Mucosa of descending colon (tissue), 3 donors: ENCODE measurements at regions not wholly inside any gene's neighbourhood (a gene's known extent, or its start where the extent isn't known, plus 50 kb on each side); places are given as distances from the start of the nearest gene placed in this dataset.

ENCODE experiments used
- ATAC-seq: fragments of 200-7000 bp; cut with Tn5 transposase; one replicate; pipeline ENCODE4 v1.9.1; 2020; ENCODE audit warnings: mild to moderate bottlenecking, moderate library complexity
- DNase-seq, 3 donors: peaks; one replicate each; pipeline ENCODE4 v3.0.0-alpha.2; 2020
- H3K36me3 ChIP-seq: fragments of 200-600 bp; one replicate; pipeline ENCODE4 v1.8.0; 2021; ENCODE audit warnings: low read depth, mild to moderate bottlenecking
- H3K4me1 ChIP-seq: fragments of 200-600 bp; one replicate; pipeline ENCODE4 v1.8.0; 2021; ENCODE audit warnings: low read depth, mild to moderate bottlenecking
- H3K4me3 ChIP-seq: fragments of 200-600 bp; one replicate; pipeline ENCODE4 v1.8.0; 2021; ENCODE audit warnings: mild to moderate bottlenecking
- H3K9me3 ChIP-seq: fragments of 200-600 bp; one replicate; pipeline ENCODE4 v1.8.0; 2021; ENCODE audit warnings: mild to moderate bottlenecking
- intact Hi-C, 2 donors: fragments of 100-400 bp; cut with DNase I in 1 of 2; cut with micrococcal nuclease in 1 of 2; formaldehyde crosslinking; loops; one replicate each; pipeline versions ENCODE4 v1.11.0 to v1.11.1; 2022; cut with DNase I, micrococcal nuclease
- TF ChIP-seq, protein P1 (sequence below): fragments of 200-600 bp; IDR thresholded peaks from one replicate; pipeline ENCODE4 v1.8.0; 2022; ENCODE audit warnings: antibody characterized with exemption, mild to moderate bottlenecking
- donor health status: DM: no; HTN: no; CAD: no; lungs with moderate emphysema.
- donor health status: DM: no; HTN: no; CAD: no.
- donor health status: DM: no; HTN: yes; CAD: no.

DNA sequence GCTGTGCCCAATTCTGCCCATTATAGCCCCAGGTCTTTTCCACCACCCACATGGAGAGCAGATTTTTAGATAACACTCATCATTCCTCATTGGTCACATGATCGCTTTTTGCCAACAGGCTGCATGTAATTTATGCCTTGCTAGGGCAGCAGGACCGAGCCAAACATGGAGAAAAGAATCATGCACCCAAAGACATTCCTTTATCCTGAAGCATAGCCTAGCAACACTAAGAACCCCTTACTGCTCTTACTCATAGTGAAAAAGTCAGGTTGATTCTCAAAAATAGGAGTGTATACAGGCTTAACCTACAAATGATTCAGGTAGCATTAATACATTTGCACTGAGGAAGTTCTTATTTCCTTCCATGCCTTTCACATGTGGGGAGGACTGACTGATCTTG, 765.5 kb downstream of the NLGN4Y start:
- TF ChIP-seq, protein P1, sequence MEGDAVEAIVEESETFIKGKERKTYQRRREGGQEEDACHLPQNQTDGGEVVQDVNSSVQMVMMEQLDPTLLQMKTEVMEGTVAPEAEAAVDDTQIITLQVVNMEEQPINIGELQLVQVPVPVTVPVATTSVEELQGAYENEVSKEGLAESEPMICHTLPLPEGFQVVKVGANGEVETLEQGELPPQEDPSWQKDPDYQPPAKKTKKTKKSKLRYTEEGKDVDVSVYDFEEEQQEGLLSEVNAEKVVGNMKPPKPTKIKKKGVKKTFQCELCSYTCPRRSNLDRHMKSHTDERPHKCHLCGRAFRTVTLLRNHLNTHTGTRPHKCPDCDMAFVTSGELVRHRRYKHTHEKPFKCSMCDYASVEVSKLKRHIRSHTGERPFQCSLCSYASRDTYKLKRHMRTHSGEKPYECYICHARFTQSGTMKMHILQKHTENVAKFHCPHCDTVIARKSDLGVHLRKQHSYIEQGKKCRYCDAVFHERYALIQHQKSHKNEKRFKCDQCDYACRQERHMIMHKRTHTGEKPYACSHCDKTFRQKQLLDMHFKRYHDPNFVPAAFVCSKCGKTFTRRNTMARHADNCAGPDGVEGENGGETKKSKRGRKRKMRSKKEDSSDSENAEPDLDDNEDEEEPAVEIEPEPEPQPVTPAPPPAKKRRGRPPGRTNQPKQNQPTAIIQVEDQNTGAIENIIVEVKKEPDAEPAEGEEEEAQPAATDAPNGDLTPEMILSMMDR, result no peak

DNA sequence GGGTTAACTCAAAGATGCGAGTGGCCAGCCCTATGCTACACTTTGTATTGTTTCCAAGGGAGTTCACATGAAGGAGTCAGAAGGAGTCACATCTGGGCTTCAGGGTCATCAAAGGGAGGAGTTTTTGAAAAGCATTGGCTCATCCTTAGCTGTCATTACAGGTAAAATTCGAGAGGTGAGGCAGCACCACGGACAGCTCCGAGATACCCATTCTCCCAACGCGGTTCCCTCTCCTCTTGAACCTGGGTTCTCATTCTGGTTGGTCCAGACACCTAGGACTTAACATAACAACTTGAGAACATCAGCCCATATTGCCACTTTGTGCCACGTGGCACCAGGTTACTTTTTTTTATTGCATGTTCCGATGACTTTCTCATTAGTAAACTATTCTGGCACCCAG, 768.6 kb downstream of the NLGN4Y start:
- H3K36me3 ChIP-seq, result no peaks in the 10 kb centered on the region
- no peaks in the 10 kb centered on the region for H3K4me1 ChIP-seq
- TF ChIP-seq, protein P1, result no peak
- no peaks in the 10 kb centered on the region for H3K9me3 ChIP-seq
- intact Hi-C loops, result no loop called here
- DNase-seq (peak in 2 of 3 donors; percentile 20 to 25), ATAC-seq (no peak)
- H3K4me3 ChIP-seq, result no peak overlapping the region

More for the DNA sequence above, 765.5 kb downstream of the NLGN4Y start:
- Histone ChIP-seq H3K4me1 (no peaks in the 10 kb centered on the region), H3K4me3 (no peak overlapping the region), H3K9me3 (no peaks in the 10 kb centered on the region), H3K36me3 (no peaks in the 10 kb centered on the region)
- DNase-seq, result no peak
- ATAC-seq, result no peak
- intact Hi-C loops, result no loop called here

- H3K9me3 ChIP-seq, result no peaks in the 10 kb centered on the region
- intact Hi-C loops, result no loop called here
Observed at GRCh38 chrY:15301879-15302278, 777.5 kb downstream of the NLGN4Y start.

GRCh38 chrY:15312166-15312565, 787.8 kb downstream of the NLGN4Y start:
- TF ChIP-seq, protein P1, result no peak
- DNase-seq (no peak), ATAC-seq (no peak)
- Histone ChIP-seq H3K4me3 (no peak overlapping the region), H3K9me3 (no peaks in the 10 kb centered on the region), H3K36me3 (no peaks in the 10 kb centered on the region), H3K4me1 (no peaks in the 10 kb centered on the region)
- intact Hi-C loops, result no loop called here

More at GRCh38 chrY:15301879-15302278, 777.5 kb downstream of the NLGN4Y start:
- no peak for ATAC-seq
- Histone ChIP-seq H3K4me3 (no peak overlapping the region), H3K4me1 (no peaks in the 10 kb centered on the region), H3K36me3 (no peaks in the 10 kb centered on the region)
- DNase-seq, result no peak
- TF ChIP-seq, protein P1, result no peak

GRCh38 chrY:15324189-15324588, 799.9 kb downstream of the NLGN4Y start:
- ATAC-seq, result no peak
- no peaks in the 10 kb centered on the region for H3K4me1 ChIP-seq
- H3K4me3 ChIP-seq, result no peak overlapping the region
- no peaks in the 10 kb centered on the region for H3K9me3 ChIP-seq
- peak in 1 of 3 donors; percentile 7 for DNase-seq
- TF ChIP-seq, protein P1, result no peak
- intact Hi-C loops, result no loop called here
- H3K36me3 ChIP-seq, result no peaks in the 10 kb centered on the region

DNA sequence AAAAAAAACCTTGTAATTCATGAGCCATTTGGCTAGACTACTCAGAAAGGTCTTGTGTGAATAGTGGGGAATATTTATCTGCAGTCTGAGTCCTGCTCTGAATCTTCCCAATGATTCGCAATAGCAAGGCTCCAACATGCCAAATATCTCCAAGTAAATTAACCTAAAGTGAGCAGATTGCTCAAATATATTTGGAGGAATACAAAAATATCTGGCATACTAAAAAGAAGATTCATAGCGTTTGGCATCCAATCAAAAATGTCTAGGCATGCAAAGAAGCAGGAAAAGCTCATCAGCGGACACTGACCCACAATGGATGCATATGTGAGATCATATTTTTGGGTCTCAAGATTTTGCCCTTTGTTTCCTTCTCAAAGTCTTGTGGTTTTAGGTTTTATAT, 800.9 kb downstream of the NLGN4Y start:
- Histone ChIP-seq H3K4me3 (no peak overlapping the region), H3K36me3 (no peaks in the 10 kb centered on the region), H3K9me3 (no peaks in the 10 kb centered on the region), H3K4me1 (no peaks in the 10 kb centered on the region)
- TF ChIP-seq, protein P1, result no peak
- ATAC-seq (no peak), DNase-seq (no peak)
- intact Hi-C loops, result no loop called here
